ENCODE measurements at regions not wholly inside any gene's neighbourhood (a gene's known extent, or its start where the extent isn't known, plus 50 kb on each side); places are given as distances from the start of the nearest gene placed in this dataset.

DNA sequence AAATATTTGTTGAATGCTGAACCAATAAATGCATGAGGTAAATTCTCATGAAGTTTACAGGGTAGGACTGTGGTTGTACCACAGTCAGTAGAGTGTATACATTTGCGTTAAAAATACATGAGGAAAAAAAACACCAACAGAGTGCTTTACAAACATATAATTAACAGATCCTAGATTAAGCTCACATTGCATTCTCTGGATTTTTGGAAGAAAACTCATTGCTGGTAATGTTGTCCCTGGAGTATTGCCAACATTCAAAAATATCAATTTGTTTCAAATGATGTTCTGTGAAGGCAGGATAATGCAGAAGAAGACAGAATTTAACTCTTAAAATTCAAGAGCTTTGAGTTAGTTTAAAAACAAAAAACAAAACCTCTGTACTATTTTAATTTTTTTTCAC lies 95.5 kb downstream of the MBL2 start:
- DNase-seq (ENCODE audit: low read depth, low spot score) (no peak), ATAC-seq (no peak)
- RAD21 ChIA-PET (ENCODE audit: low non-redundant PET in 1 of 2, low total read pairs in 2 of 2, uncharacterized antibody in 2 of 2, unreplicated experiment in 2 of 2) = no interaction called here
- Histone ChIP-seq H3K4me3 (replicated peaks in 1 of 2; ENCODE audit: low read depth in 1 of 2, low read length in 2 of 2) (no peak overlapping the region), H3K4me2 (ENCODE audit: low read length) (no peak overlapping the region), H3K9me2 (ENCODE audit: insufficient read depth) (no peaks in the 10 kb centered on the region), H3K9me3 (ENCODE audit: control insufficient read depth in 1 of 2, insufficient read depth in 1 of 2, low read depth in 1 of 2, low read length in 2 of 2) (no peaks in the 10 kb centered on the region), H4K20me1 (ENCODE audit: insufficient read depth) (no peaks in the 10 kb centered on the region), H3K36me3 (ENCODE audit: control insufficient read depth in 1 of 2, insufficient read depth in 2 of 2, low read length in 2 of 2) (no peaks in the 10 kb centered on the region), H3K9ac (ENCODE audit: low read length) (no peak overlapping the region), H2AFZ (ENCODE audit: low read depth, low read length, poor library complexity, severe bottlenecking) (no peak overlapping the region), H3K79me2 (ENCODE audit: insufficient read depth, low read length) (no peaks in the 10 kb centered on the region), H3K27me3 (ENCODE audit: insufficient read depth, low read length) (no peaks in the 10 kb centered on the region), H3K4me1 (ENCODE audit: control insufficient read depth in 1 of 2, insufficient read depth in 2 of 2, low read length in 2 of 2) (no peaks in the 10 kb centered on the region), H3K27ac (ENCODE audit: low read depth, low read length) (no peak overlapping the region)
- CTCF ChIA-PET = no interaction called here
- intact Hi-C loops (cut with micrococcal nuclease) = no loop called here
- no peak for TF ChIP-seq ZNF274 (IDR thresholded peaks at IDR 0.05; ENCODE audit: low read depth, low read length)
- no peak for TF ChIP-seq CTCF (IDR thresholded peaks at IDR 0.05 in 2 of 3, conservative IDR thresholded peaks at IDR 0.05 in 1 of 3; ENCODE audit: borderline replicate concordance in 1 of 3, insufficient read depth in 1 of 3, low read depth in 2 of 3, low read length in 2 of 3)
- no peak for TF ChIP-seq EZH2 (IDR thresholded peaks at IDR 0.05)
- TF ChIP-seq EGR1 (IDR thresholded peaks at IDR 0.05; ENCODE audit: low read depth) = no peak
- TF ChIP-seq FOSL1 (IDR thresholded peaks at IDR 0.05; ENCODE audit: low read depth) = no peak
- TF ChIP-seq, protein P1, sequence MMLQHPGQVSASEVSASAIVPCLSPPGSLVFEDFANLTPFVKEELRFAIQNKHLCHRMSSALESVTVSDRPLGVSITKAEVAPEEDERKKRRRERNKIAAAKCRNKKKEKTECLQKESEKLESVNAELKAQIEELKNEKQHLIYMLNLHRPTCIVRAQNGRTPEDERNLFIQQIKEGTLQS (IDR thresholded peaks at IDR 0.05) = no peak
- no peak for TF ChIP-seq JUND (IDR thresholded peaks at IDR 0.05)
- TF ChIP-seq YY1 (IDR thresholded peaks at IDR 0.05; ENCODE audit: extremely low read depth, insufficient replicate concordance, low read depth, low read length) = no peak
- no peak for TF ChIP-seq POLR2AphosphoS5 (IDR thresholded peaks at IDR 0.05; ENCODE audit: low read depth, low read length)
- TF ChIP-seq SRF (IDR thresholded peaks at IDR 0.05; ENCODE audit: low read depth) = no peak
- BruUV-seq (replicated peaks) = no TSS peak
- POLR2A ChIA-PET = no interaction called here

All from HCT116 (cell line).